ENCODE measurements at regions not wholly inside any gene's neighbourhood (a gene's known extent, or its start where the extent isn't known, plus 50 kb on each side); places are given as distances from the start of the nearest gene placed in this dataset.

- no peak for TF ChIP-seq EZH2 (IDR thresholded peaks at IDR 0.05; ENCODE audit: borderline replicate concordance, low read depth, low read length, severe bottlenecking)
- no peak for TF ChIP-seq CTCF (IDR thresholded peaks at IDR 0.05; ENCODE audit: borderline replicate concordance, extremely low read depth, low read length, poor library complexity, severe bottlenecking)
- ATAC-seq (ENCODE audit: insufficient read depth, low read depth) (peak; percentile 50; the same call in 1 of the 3 replicates), DNase-seq (peak; percentile 16)
- no peaks in the 10 kb centered on the region for H3K79me2 ChIP-seq (ENCODE audit: insufficient read depth, low read length)
- no peaks in the 10 kb centered on the region for H4K20me1 ChIP-seq (ENCODE audit: insufficient read depth, low read length)
- H3K27me3 ChIP-seq (ENCODE audit: insufficient read depth, low read length, poor library complexity): no peaks in the 10 kb centered on the region
- H3K36me3 ChIP-seq (ENCODE audit: insufficient read depth, low read length): no peaks in the 10 kb centered on the region
- no peak overlapping the region for H2AFZ ChIP-seq (ENCODE audit: low read depth, low read length)
- no peaks in the 10 kb centered on the region for H3K9me3 ChIP-seq (ENCODE audit: insufficient read depth, low read length, severe bottlenecking)
- H3K9ac ChIP-seq (ENCODE audit: low read depth, low read length): no peak overlapping the region
- no peak overlapping the region for H3K4me2 ChIP-seq (ENCODE audit: insufficient read depth, low read length)
- H3K4me1 ChIP-seq (ENCODE audit: insufficient read depth, low read length): no peaks in the 10 kb centered on the region
- no peak overlapping the region for H3K27ac ChIP-seq (ENCODE audit: low read length)
- no peak overlapping the region for H3K4me3 ChIP-seq (ENCODE audit: low read depth in 1 of 2, low read length in 2 of 2)
Observed at GRCh38 chr13:99132295-99132835, 68.3 kb upstream of the UBAC2 start.

DNA sequence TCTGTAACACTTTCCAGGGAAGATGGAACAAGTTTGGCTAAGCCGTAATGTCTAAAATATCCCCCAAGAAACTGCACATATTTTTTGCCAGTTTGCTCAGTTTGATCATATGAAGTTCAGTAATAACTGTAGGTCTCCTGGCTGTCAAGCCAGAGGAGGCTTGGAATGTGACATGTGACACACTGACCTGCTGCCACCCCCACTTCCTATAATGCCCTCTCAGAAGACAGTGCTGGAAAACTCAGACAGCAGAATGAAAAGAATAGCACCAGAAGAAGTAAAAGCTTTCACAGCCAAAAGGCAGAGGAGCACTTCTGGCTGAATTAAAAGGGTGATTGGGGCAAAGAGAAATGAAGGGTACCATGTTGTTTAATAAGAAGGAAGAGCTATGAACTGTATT, 67.4 kb upstream of the UBAC2 start:
- no peak overlapping the region for H3K9ac ChIP-seq (ENCODE audit: low read depth, low read length)
- H3K27me3 ChIP-seq (ENCODE audit: insufficient read depth, low read length, poor library complexity): no peaks in the 10 kb centered on the region
- no peaks in the 10 kb centered on the region for H3K79me2 ChIP-seq (ENCODE audit: insufficient read depth, low read length)
- no peak overlapping the region for H3K27ac ChIP-seq (ENCODE audit: low read length)
- no peak overlapping the region for H3K4me2 ChIP-seq (ENCODE audit: insufficient read depth, low read length)
- H3K4me3 ChIP-seq (ENCODE audit: low read depth in 1 of 2, low read length in 2 of 2): no peak overlapping the region
- H3K9me3 ChIP-seq (ENCODE audit: insufficient read depth, low read length, severe bottlenecking): no peaks in the 10 kb centered on the region
- H3K4me1 ChIP-seq (ENCODE audit: insufficient read depth, low read length): no peaks in the 10 kb centered on the region
- DNase-seq: no peak
- H2AFZ ChIP-seq (ENCODE audit: low read depth, low read length): no peak overlapping the region
- no peak for TF ChIP-seq CTCF (IDR thresholded peaks at IDR 0.05; ENCODE audit: borderline replicate concordance, extremely low read depth, low read length, poor library complexity, severe bottlenecking)
- TF ChIP-seq EZH2 (IDR thresholded peaks at IDR 0.05; ENCODE audit: borderline replicate concordance, low read depth, low read length, severe bottlenecking): no peak
- ATAC-seq (ENCODE audit: insufficient read depth, low read depth): no peak
- no peaks in the 10 kb centered on the region for H3K36me3 ChIP-seq (ENCODE audit: insufficient read depth, low read length)
- no peaks in the 10 kb centered on the region for H4K20me1 ChIP-seq (ENCODE audit: insufficient read depth, low read length)

DNA sequence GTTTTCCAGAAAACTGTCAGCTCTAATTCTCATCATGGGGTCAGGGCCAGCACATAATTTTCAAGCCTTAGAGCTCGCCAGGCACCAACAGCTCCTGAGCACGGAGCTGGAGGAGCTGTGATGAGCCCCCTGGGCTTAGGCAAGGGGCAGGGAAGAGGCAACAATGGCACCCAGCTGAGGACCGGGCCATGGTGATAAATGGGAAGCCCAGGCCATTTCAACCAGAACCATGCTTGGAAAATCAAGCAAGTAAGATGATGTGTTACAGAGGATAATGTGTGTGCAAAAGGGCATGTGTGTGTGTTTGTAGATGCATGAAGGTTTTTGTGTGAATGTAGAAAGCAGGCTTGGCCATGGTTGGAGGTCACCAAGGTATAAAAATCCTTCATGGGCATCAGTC, 66.8 kb upstream of the UBAC2 start:
- Histone ChIP-seq H3K79me2 (ENCODE audit: insufficient read depth, low read length) (no peaks in the 10 kb centered on the region), H3K27ac (ENCODE audit: low read length) (no peak overlapping the region), H4K20me1 (ENCODE audit: insufficient read depth, low read length) (no peaks in the 10 kb centered on the region), H3K4me1 (ENCODE audit: insufficient read depth, low read length) (no peaks in the 10 kb centered on the region), H3K4me3 (ENCODE audit: low read depth in 1 of 2, low read length in 2 of 2) (no peak overlapping the region), H3K9ac (ENCODE audit: low read depth, low read length) (no peak overlapping the region), H2AFZ (ENCODE audit: low read depth, low read length) (no peak overlapping the region), H3K36me3 (ENCODE audit: insufficient read depth, low read length) (no peaks in the 10 kb centered on the region), H3K4me2 (ENCODE audit: insufficient read depth, low read length) (no peak overlapping the region), H3K27me3 (ENCODE audit: insufficient read depth, low read length, poor library complexity) (no peaks in the 10 kb centered on the region), H3K9me3 (ENCODE audit: insufficient read depth, low read length, severe bottlenecking) (no peaks in the 10 kb centered on the region)
- no peak for TF ChIP-seq EZH2 (IDR thresholded peaks at IDR 0.05; ENCODE audit: borderline replicate concordance, low read depth, low read length, severe bottlenecking)
- no peak for TF ChIP-seq CTCF (IDR thresholded peaks at IDR 0.05; ENCODE audit: borderline replicate concordance, extremely low read depth, low read length, poor library complexity, severe bottlenecking)
- ATAC-seq (ENCODE audit: insufficient read depth, low read depth): no peak
- no peak for DNase-seq

DNA sequence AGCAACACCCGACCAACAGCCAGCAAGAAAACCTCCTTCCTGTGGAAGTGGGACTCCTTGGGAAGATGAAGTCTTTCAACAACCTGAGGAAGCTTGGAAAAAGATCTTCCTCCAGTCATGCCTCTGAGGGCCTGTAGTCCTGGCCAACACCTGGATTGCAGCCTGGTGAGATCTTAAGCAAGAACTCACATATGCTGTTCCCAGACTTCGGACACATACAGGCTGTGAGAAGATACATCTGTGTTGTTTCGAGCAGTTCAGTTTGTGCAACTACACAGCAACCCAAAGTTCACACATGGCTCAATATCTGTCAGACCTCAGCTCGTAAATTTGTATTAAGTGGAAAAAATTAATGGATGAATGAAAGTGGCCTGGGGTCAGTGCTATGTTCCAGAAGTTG, 65.1 kb upstream of the UBAC2 start:
- no peak overlapping the region for H2AFZ ChIP-seq (ENCODE audit: low read depth, low read length)
- ATAC-seq (ENCODE audit: insufficient read depth, low read depth) (no peak), DNase-seq (no peak)
- no peaks in the 10 kb centered on the region for H3K79me2 ChIP-seq (ENCODE audit: insufficient read depth, low read length)
- H3K27ac ChIP-seq (ENCODE audit: low read length): no peak overlapping the region
- no peaks in the 10 kb centered on the region for H3K4me1 ChIP-seq (ENCODE audit: insufficient read depth, low read length)
- H3K4me3 ChIP-seq (ENCODE audit: low read depth in 1 of 2, low read length in 2 of 2): no peak overlapping the region
- H3K27me3 ChIP-seq (ENCODE audit: insufficient read depth, low read length, poor library complexity): no peaks in the 10 kb centered on the region
- no peak overlapping the region for H3K4me2 ChIP-seq (ENCODE audit: insufficient read depth, low read length)
- TF ChIP-seq CTCF (IDR thresholded peaks at IDR 0.05; ENCODE audit: borderline replicate concordance, extremely low read depth, low read length, poor library complexity, severe bottlenecking): no peak
- TF ChIP-seq EZH2 (IDR thresholded peaks at IDR 0.05; ENCODE audit: borderline replicate concordance, low read depth, low read length, severe bottlenecking): no peak
- no peaks in the 10 kb centered on the region for H3K36me3 ChIP-seq (ENCODE audit: insufficient read depth, low read length)
- no peak overlapping the region for H3K9ac ChIP-seq (ENCODE audit: low read depth, low read length)
- no peaks in the 10 kb centered on the region for H3K9me3 ChIP-seq (ENCODE audit: insufficient read depth, low read length, severe bottlenecking)
- no peaks in the 10 kb centered on the region for H4K20me1 ChIP-seq (ENCODE audit: insufficient read depth, low read length)
